PC-3 (cell line): ENCODE measurements at regions not wholly inside any gene's neighbourhood (a gene's known extent, or its start where the extent isn't known, plus 50 kb on each side); places are given as distances from the start of the nearest gene placed in this dataset.

Source experiments
- ATAC-seq: fragments of 200-7000 bp; cut with Tn5 transposase; 2 replicates; pipeline ENCODE4 v1.9.1; 2020; ENCODE audit warnings: mild to moderate bottlenecking, moderate library complexity
- BruUV-seq: library from RNA; stranded (reverse); fragments of 400-500 nt; replicated peaks from 2 replicates; lab custom pipeline; 2021; lab: Mats Ljungman, UMichigan
- CTCF ChIA-PET: fragments of 300-600 bp; sonication (Branson Sonifier 250); formaldehyde crosslinking; loops from one replicate; lab custom pipeline; 2022; ENCODE audit warnings: antibody characterized with exemption; lab: Charles Lee
- POLR2A ChIA-PET: fragments of 300-600 bp; sonication (Branson Sonifier 250); formaldehyde crosslinking; loops from one replicate; lab custom pipeline; 2022; ENCODE audit warnings: antibody characterized with exemption; ENCODE audit not compliant: unreplicated experiment; lab: Charles Lee
- DNase-seq: peaks from one replicate; pipeline ENCODE4 v3.0.0-alpha.2; 2015
- H2AFZ ChIP-seq: fragments of 300-600 bp; sonication (generic); 2 replicates; pipeline ENCODE4 v1.6.0; 2016; ENCODE audit warnings: antibody characterized with exemption, low read length
- H3F3A ChIP-seq: fragments of 300-600 bp; sonication (generic); one replicate; pipeline ENCODE4 v1.6.0; 2017; ENCODE audit warnings: antibody characterized with exemption, low read length, control low read depth, mild to moderate bottlenecking; ENCODE audit not compliant: unreplicated experiment
- H3K27ac ChIP-seq: fragments of 300-600 bp; sonication (generic); 2 replicates; pipeline ENCODE4 v1.5.1; 2016; ENCODE audit warnings: mild to moderate bottlenecking, low read length
- H3K27me3 ChIP-seq: fragments of 300-600 bp; sonication (generic); 2 replicates; pipeline ENCODE4 v1.6.1; 2016; ENCODE audit warnings: low read length, mixed read lengths
- H3K36me3 ChIP-seq: fragments of 300-600 bp; sonication (generic); 2 replicates; pipeline ENCODE4 v1.6.1; 2016; ENCODE audit warnings: low read depth, mixed run types, low read length, mixed read lengths
- H3K4me1 ChIP-seq: fragments of 300-600 bp; sonication (generic); 2 replicates; pipeline ENCODE4 v1.5.1; 2016; ENCODE audit warnings: low read length; ENCODE audit not compliant: insufficient read depth
- H3K4me2 ChIP-seq: fragments of 300-600 bp; sonication (generic); 2 replicates; pipeline ENCODE4 v1.6.0; 2016; ENCODE audit warnings: low read length
- H3K4me3 ChIP-seq: fragments of 300-600 bp; sonication (generic); 2 replicates; pipeline ENCODE4 v1.5.1; 2016; ENCODE audit warnings: mild to moderate bottlenecking, low read length, mixed read lengths
- H3K79me2 ChIP-seq: fragments of 300-600 bp; sonication (generic); 2 replicates; pipeline ENCODE4 v1.6.1; 2017; ENCODE audit warnings: low read length, mixed read lengths
- H3K9ac ChIP-seq: fragments of 300-600 bp; sonication (generic); 2 replicates; pipeline ENCODE4 v1.6.0; 2016; ENCODE audit warnings: mild to moderate bottlenecking, low read length
- H3K9me2 ChIP-seq: fragments of 300-600 bp; sonication (generic); replicated peaks from 2 replicates; pipeline ENCODE4 v1.6.1; 2016; ENCODE audit warnings: mixed run types, low read length, mixed read lengths
- H3K9me3 ChIP-seq: fragments of 300-600 bp; sonication (generic); 2 replicates; pipeline ENCODE4 v1.6.1; 2016; ENCODE audit warnings: low read length, mixed read lengths
- H4K20me1 ChIP-seq: fragments of 300-600 bp; sonication (generic); 2 replicates; pipeline ENCODE4 v1.6.1; 2016; ENCODE audit warnings: low read length, mixed read lengths
- EZH2 ChIP-seq: fragments of 300-600 bp; sonication (generic); IDR thresholded peaks from one replicate; pipeline ENCODE4 v1.6.1; 2017; ENCODE audit warnings: antibody characterized with exemption, mild to moderate bottlenecking, low read length; ENCODE audit not compliant: unreplicated experiment
- EZH2phosphoT487 ChIP-seq: fragments of 300-600 bp; sonication (generic); IDR thresholded peaks from 2 replicates; pipeline ENCODE4 v1.6.1; 2018; ENCODE audit warnings: mild to moderate bottlenecking, antibody characterized with exemption, low read length, borderline replicate concordance
- intact Hi-C: fragments of 100-400 bp; cut with micrococcal nuclease; formaldehyde crosslinking; loops from 2 replicates; pipeline ENCODE4 v1.9.0; 2023
- TF ChIP-seq, protein P1 (sequence below): fragments of 300-600 bp; sonication (generic); conservative IDR thresholded peaks from 2 replicates; pipeline ENCODE4 v1.5.1; 2017; ENCODE audit warnings: antibody characterized with exemption, low read depth, mild to moderate bottlenecking, low read length

DNA sequence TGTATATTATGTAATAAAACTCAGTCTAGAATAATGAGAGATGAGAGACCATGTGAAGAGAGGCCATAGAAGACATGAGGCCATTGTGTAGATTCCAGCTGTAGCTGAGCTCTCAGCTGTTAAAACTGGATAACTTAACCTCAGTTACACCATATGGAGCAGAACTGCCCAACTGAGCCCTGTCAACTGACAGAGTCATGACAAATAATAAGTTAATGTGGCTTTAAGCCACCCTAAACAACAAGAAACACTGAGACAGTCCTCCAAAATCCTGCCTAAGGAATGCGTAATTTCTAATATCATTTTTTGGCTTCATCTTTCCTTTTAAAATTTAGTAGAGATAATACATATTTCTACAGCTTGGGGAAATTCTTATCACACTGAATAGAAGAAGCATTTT is 580.0 kb upstream of the RGS18 start:
- intact Hi-C loops: no loop called here
- BruUV-seq: no TSS peak
- Histone ChIP-seq H3K9ac (no peak overlapping the region), H3K36me3 (no peaks in the 10 kb centered on the region), H2AFZ (no peak overlapping the region), H3K9me3 (no peaks in the 10 kb centered on the region), H3K9me2 (no peaks in the 10 kb centered on the region), H3K79me2 (no peaks in the 10 kb centered on the region), H3K27ac (no peak overlapping the region), H4K20me1 (no peaks in the 10 kb centered on the region), H3K4me1 (no peaks in the 10 kb centered on the region), H3K4me2 (no peak overlapping the region), H3F3A (no peaks in the 10 kb centered on the region), H3K4me3 (no peak overlapping the region), H3K27me3 (no peaks in the 10 kb centered on the region)
- no peak for DNase-seq
- ChIA-PET POLR2A (no interaction called here), CTCF (no interaction called here)
- no peak for ATAC-seq
- TF ChIP-seq EZH2: no peak
- no peak for TF ChIP-seq EZH2phosphoT487
- TF ChIP-seq, protein P1, sequence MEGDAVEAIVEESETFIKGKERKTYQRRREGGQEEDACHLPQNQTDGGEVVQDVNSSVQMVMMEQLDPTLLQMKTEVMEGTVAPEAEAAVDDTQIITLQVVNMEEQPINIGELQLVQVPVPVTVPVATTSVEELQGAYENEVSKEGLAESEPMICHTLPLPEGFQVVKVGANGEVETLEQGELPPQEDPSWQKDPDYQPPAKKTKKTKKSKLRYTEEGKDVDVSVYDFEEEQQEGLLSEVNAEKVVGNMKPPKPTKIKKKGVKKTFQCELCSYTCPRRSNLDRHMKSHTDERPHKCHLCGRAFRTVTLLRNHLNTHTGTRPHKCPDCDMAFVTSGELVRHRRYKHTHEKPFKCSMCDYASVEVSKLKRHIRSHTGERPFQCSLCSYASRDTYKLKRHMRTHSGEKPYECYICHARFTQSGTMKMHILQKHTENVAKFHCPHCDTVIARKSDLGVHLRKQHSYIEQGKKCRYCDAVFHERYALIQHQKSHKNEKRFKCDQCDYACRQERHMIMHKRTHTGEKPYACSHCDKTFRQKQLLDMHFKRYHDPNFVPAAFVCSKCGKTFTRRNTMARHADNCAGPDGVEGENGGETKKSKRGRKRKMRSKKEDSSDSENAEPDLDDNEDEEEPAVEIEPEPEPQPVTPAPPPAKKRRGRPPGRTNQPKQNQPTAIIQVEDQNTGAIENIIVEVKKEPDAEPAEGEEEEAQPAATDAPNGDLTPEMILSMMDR: no peak

DNA sequence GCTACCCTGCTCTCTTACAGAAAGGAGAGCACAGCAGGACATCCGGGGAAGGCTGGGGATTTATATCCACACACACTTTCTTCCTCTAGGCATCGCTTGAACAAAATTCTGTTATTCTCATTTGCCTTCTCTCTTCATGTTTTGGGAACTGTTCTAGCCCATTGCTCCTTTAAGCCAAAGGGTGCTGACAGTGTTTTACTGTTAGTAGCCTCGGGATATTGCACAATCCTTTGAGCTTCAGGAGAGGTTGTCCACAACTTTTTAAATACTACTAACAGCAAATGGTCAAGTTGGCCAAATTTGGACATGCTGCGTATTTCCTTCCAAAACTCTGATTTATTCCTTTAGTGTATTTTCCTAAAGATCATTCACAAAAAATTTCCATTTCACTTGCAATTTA is 579.2 kb upstream of the RGS18 start:
- Histone ChIP-seq H3F3A (no peaks in the 10 kb centered on the region), H3K9ac (no peak overlapping the region), H3K9me3 (no peaks in the 10 kb centered on the region), H3K4me1 (no peaks in the 10 kb centered on the region), H3K79me2 (no peaks in the 10 kb centered on the region), H3K9me2 (no peaks in the 10 kb centered on the region), H3K27ac (no peak overlapping the region), H3K4me2 (no peak overlapping the region), H4K20me1 (no peaks in the 10 kb centered on the region), H3K27me3 (no peaks in the 10 kb centered on the region), H3K4me3 (no peak overlapping the region), H3K36me3 (no peaks in the 10 kb centered on the region), H2AFZ (no peak overlapping the region)
- CTCF ChIA-PET: no interaction called here
- BruUV-seq: no TSS peak
- no peak for DNase-seq
- POLR2A ChIA-PET: no interaction called here
- no peak for ATAC-seq
- TF ChIP-seq EZH2phosphoT487 (no peak), EZH2 (no peak)
- TF ChIP-seq, protein P1: no peak
- intact Hi-C loops: no loop called here

DNA sequence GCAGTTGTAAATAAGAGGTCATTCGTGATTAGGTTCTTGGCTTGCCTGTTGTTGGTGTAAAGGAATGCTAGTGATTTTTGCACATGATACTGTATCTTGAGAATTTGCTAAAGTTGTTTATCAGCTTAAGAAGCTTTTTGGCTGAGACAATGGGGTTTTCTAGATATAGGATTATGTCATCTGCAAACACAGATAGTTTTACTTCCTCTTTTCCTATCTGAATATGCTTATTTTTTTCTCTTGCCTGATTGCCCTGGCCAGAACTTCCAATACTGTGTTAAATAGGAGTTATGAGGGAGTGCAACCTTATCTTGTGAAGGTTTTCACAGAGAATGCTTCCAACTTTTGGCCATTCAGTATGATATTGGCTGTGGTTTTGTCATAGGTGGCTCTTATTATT is 576.1 kb upstream of the RGS18 start:
- Histone ChIP-seq H3K36me3 (no peaks in the 10 kb centered on the region), H3K9ac (no peak overlapping the region), H3K4me3 (no peak overlapping the region), H3K9me2 (no peaks in the 10 kb centered on the region), H3F3A (no peaks in the 10 kb centered on the region), H3K9me3 (no peaks in the 10 kb centered on the region), H2AFZ (no peak overlapping the region), H3K27me3 (no peaks in the 10 kb centered on the region), H3K27ac (no peak overlapping the region), H3K79me2 (no peaks in the 10 kb centered on the region), H3K4me1 (no peaks in the 10 kb centered on the region), H3K4me2 (no peak overlapping the region), H4K20me1 (no peaks in the 10 kb centered on the region)
- no peak for TF ChIP-seq EZH2
- no peak for TF ChIP-seq EZH2phosphoT487
- TF ChIP-seq, protein P1: no peak
- ATAC-seq (no peak), DNase-seq (no peak)
- intact Hi-C loops: no loop called here
- no TSS peak for BruUV-seq
- ChIA-PET POLR2A (no interaction called here), CTCF (no interaction called here)
